GM13977 (cell line): ENCODE measurements at regions not wholly inside any gene's neighbourhood (a gene's known extent, or its start where the extent isn't known, plus 50 kb on each side); places are given as distances from the start of the nearest gene placed in this dataset.

Experiments used
- DNase-seq: peaks from one replicate; pipeline ENCODE4 v3.0.0; 2012; ENCODE audit warnings: low spot score
- CTCF ChIP-seq: IDR thresholded peaks from 2 replicates; pipeline ENCODE4 v1.5.1; 2012; ENCODE audit warnings: mild to moderate bottlenecking, control low read depth; ENCODE audit not compliant: insufficient read depth; ENCODE audit errors: extremely low read depth, missing control alignments
- in situ Hi-C: fragments of 300-500 bp; cut with MboI; formaldehyde crosslinking; loops from one replicate; pipeline ENCODE4 v1.12.0; 2022; ENCODE audit warnings: low sequenced_read_pairs, low pct_unique_long_range_greater_than_20kb, mixed read lengths, inconsistent platforms; ENCODE audit not compliant: unreplicated experiment

- no peak for DNase-seq
- TF ChIP-seq CTCF = no peak
- in situ Hi-C loops = no loop called here
Observed at GRCh38 chr10:3882855-3883254, 97.8 kb upstream of the KLF6 start.

GRCh38 chr10:3881622-3882021 lies 96.6 kb upstream of the KLF6 start:
- DNase-seq = no peak
- no peak for TF ChIP-seq CTCF
- in situ Hi-C loops = no loop called here

- TF ChIP-seq CTCF = no peak
- no peak for DNase-seq
- in situ Hi-C loops = no loop called here
Observed at GRCh38 chr10:3879073-3879472, 94.1 kb upstream of the KLF6 start.

- TF ChIP-seq CTCF = no peak
- no peak for DNase-seq
- in situ Hi-C loops = no loop called here
Observed at GRCh38 chr10:3877211-3878000, 92.4 kb upstream of the KLF6 start.

- no peak for DNase-seq
- in situ Hi-C loops = no loop called here
- no peak for TF ChIP-seq CTCF
Observed at GRCh38 chr10:3876350-3876962, 91.4 kb upstream of the KLF6 start.

- DNase-seq = no peak
- no peak for TF ChIP-seq CTCF
- in situ Hi-C loops = no loop called here
Observed at GRCh38 chr10:3875842-3876235, 90.8 kb upstream of the KLF6 start.
